ENCODE measurements at regions not wholly inside any gene's neighbourhood (a gene's known extent, or its start where the extent isn't known, plus 50 kb on each side); places are given as distances from the start of the nearest gene placed in this dataset.

GRCh38 chr4:25984796-25985195, 70.8 kb downstream of the SMIM20 start:
- TF ChIP-seq POLR2A (IDR thresholded peaks at IDR 0.05; ENCODE audit: low read length) (no peak), GATA1 (IDR thresholded peaks at IDR 0.05; ENCODE audit: low read depth, low read length) (no peak)

All from erythroblast (primary cell).